Anterior cingulate cortex (tissue), 58 donors: ENCODE measurements at regions not wholly inside any gene's neighbourhood (a gene's known extent, or its start where the extent isn't known, plus 50 kb on each side); places are given as distances from the start of the nearest gene placed in this dataset.

ENCODE experiments used
- DNase-seq, 58 donors: peaks; one replicate each; lab custom pipeline; 2025; lab: John Stamatoyannopoulos, UW

DNA sequence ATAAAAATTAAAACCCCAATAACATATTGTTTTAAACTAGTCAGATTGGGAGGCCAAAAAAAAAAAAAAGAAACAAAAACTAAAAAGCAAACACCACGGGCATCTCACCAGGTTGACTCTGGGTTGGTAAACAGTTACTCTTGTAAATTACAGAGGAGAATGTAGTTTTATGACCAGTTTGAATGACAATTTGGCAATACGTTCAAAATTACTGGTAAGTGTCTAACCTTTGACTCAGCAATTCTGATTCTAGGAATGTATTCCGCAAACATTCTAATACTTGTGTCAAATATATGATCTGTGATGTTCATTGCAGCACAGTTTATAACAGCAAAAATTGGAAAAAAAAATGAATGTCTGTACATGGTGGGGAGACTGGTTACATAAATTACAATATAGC, 1376.0 kb downstream of the TBC1D22A start:
- DNase-seq: no peak

DNA sequence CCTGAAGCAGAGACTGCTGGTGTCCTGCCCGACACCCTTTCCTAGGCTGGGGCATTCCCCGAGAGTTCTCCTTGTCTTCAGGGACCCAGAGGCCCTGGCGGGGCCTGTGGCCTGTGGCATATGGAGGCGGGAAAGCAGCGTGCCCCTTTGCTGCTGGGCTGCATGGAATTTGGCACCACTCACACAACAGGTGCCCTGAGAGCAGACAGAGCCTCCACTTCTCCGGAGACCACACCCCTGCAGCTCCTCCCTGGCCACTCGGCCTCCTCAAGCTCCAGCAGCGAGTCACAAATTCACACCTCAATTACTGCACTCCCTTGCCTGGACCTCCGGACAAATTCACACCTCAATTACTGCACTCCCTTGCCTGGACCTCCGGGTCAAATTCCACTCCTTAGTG, 1375.2 kb downstream of the TBC1D22A start:
- no peak for DNase-seq

- DNase-seq: peak in 1 of 58 donors; percentile 3
These were observed 1373.1 kb downstream of the TBC1D22A start for GRCh38 chr22:48135592-48135991.

- no peak for DNase-seq
These were observed 1363.0 kb downstream of the TBC1D22A start for GRCh38 chr22:48125416-48125815.

- DNase-seq: no peak
These were observed 1359.5 kb downstream of the TBC1D22A start for GRCh38 chr22:48121984-48122383.

GRCh38 chr22:48118654-48119053, 1356.2 kb downstream of the TBC1D22A start:
- no peak for DNase-seq

GRCh38 chr22:48116871-48117270, 1354.4 kb downstream of the TBC1D22A start:
- DNase-seq: no peak

GRCh38 chr22:48112687-48113521, 1350.5 kb downstream of the TBC1D22A start:
- no peak for DNase-seq

DNA sequence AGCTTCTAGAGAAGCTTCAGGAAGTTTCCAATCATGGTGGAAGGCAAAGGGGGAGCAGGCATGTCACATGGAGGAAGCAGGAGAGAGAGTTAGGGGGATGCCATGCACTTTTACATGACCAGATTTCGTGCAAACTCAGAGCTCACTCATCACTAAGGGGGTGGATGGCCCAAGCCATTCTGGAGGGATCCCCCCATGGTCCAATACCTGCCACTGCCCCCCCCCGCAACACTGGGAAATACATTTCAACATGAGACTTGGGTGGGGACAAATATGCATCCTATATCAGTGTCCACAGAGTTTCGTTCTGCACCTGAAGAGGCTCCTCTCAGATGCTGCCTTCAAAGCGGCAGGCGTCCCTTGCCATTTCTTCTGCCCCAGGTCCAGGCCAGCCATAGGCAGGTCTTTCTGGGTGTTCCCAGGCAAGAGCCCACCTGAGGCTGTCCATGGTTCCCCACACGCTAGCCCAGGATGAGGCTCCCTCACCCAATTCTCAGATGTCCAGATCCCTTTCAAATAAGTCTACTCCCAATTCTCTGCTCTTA, 1344.3 kb downstream of the TBC1D22A start:
- no peak for DNase-seq

DNA sequence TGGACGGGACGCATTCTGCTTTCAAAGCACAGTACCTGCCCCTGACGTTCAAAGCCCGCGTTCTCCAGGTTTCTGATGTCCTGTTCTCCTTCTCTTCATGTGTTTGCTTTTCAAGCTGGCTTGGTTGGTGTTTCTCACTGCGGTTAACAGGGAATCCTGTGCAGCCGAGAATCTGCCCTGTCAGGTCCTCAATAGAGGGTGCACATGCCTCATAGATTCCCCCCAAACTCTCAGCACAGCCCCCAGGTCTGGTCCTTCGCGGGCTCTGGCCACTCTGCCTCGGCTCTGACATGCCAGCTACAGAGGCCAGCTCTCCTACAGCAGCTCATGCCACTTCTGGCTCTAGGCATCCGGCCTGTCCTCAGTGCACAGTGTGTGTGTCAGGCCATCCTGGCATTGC, 1343.8 kb downstream of the TBC1D22A start:
- no peak for DNase-seq

DNA sequence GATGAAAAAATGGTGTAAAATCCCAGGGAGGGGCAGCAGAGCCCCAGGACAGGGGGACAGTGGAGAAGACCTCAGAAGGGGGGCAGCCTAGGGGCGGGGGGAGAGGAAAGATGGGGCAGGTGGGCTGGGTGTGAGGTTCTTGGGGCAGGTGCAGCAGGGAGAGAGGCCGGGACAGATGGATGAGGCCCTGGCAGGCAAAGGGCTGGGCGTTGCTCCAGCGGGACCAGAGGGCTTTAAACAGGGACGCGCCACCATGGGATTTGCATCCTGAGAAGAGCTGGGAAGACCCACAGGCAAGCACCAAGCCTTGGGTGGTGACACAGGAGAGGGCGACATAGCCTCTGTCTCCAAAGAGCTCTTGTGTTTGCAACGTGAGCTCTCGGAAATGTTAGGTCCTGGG, 1342.8 kb downstream of the TBC1D22A start:
- DNase-seq: no peak

GRCh38 chr22:48104766-48105165, 1342.3 kb downstream of the TBC1D22A start:
- DNase-seq: peak in 14 of 58 donors; percentile 2 to 44 (median 27)

DNA sequence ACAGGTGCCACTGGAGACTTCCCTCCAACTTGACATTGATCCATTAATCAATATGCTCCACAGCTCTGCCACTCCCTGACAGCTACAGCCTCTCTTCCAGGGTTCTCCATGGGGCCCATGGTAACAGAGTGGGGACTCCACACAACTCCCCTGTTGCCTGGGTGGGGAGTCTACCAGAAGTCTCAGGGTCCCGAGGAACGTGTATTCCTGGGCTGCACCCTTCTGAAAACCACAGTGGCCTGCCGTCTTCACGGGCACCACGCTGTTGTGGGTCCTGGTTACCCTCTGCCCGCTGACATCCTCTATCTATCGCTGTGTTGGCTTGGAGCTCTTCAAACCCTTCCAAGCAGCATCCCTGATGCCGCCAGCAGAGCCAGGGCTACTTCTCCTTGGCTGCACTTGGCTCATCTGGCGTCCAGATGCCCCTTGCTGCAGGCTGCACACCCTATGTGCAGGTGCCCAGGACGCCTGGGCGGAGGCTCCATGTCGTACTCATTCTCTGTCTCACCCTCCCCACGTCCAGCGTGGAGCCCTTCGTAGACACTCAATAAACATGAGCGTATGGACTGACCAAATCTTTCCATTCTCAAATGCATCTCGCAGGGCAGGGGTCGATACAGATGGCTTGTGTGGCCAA, 1341.8 kb downstream of the TBC1D22A start:
- no peak for DNase-seq

GRCh38 chr22:48103126-48103875, 1340.9 kb downstream of the TBC1D22A start:
- DNase-seq: no peak

- no peak for DNase-seq
These were observed 1340.1 kb downstream of the TBC1D22A start for GRCh38 chr22:48102581-48102980.

- DNase-seq: no peak
These were observed 1339.3 kb downstream of the TBC1D22A start for GRCh38 chr22:48101704-48102103.

DNA sequence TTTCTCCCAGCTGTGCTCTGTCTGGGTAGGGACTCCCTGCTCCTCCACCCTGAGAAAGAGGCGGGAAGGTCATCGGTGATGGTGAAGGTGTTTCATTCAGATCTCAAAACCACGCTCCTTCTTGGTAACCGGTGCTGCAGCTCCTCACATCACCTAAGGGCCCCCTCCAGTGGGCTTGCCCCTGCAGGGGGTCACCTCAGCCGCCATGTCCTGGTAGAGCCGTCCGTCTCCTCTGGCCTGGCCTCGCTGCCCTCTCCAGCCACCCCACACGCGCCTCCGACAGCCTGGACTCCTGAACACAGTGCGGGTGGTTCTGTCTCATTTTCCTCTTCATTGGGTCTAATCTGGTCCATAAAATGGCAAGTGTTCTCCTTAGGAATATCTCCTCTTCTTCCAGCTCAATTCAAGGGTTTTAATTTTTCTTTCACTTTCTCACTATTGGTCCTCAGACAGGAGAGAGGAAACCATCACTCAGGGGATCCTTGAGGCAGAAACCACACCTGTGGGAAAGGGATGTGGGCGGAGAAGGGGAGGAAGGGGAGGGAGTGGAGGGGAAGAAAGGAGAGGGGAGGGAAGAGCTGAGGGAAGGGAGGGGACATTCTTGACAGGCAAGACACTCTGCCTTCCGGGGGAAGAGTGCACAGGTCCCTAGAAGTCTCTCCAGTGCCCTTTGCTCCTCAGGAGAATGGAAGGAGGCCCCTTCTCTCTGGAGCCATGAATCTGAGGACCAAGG, 1338.4 kb downstream of the TBC1D22A start:
- DNase-seq: no peak

DNA sequence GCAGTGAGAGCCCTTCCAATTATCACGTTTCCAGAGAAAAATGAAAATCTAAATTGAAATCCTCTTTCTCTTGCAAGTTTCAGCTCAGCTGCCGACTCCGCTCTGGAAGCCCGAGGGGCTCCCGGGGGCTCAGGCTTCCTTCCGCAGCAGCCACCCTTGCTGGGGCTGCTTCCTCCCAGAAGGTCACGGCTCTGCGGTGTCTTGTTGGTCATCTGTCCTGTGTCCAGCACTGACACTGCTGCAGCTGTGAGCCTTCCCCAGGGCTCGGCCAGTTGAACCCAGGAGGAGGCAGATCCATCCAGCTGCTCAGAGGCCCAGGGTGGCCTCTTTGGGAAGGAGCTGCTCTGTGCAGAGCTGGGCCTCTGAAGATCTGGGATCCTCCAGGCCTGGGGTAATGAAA, 1337.2 kb downstream of the TBC1D22A start:
- DNase-seq: no peak

- DNase-seq: no peak
These were observed 1336.8 kb downstream of the TBC1D22A start for GRCh38 chr22:48099251-48099650.

- no peak for DNase-seq
These were observed 1336.4 kb downstream of the TBC1D22A start for GRCh38 chr22:48098921-48099245.
